ENCODE measurements at regions not wholly inside any gene's neighbourhood (a gene's known extent, or its start where the extent isn't known, plus 50 kb on each side); places are given as distances from the start of the nearest gene placed in this dataset.

DNA sequence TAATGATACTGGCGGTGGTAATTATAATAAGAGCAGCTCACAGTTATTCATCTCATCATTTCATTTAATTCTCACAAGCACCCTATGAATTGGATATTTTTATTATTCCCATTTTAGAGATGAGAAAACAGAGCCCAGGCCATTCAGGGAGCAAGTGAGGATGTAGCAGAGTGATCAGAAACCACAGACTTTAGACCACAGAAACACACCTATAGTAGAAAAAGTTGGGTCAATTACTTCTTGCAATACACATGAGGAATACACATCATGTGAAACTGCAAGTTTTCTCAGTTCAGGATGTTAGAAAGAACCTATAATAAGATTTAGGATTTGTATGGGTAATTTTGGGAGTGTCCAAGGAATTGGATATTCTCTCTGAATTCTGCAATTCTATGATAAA is 278.0 kb downstream of the ADRA2A start:
- Mint-ChIP-seq H3K27ac (no peak overlapping the region), H3K9me3 (no peaks in the 10 kb centered on the region), H3K36me3 (no peaks in the 10 kb centered on the region)
- no peak for ATAC-seq
- no peak for DNase-seq (ENCODE audit: low spot score in 2 of 2)

- no peaks in the 10 kb centered on the region for H3K9me3 Mint-ChIP-seq
- no peak overlapping the region for H3K27ac Mint-ChIP-seq
- no peak for ATAC-seq
- DNase-seq (ENCODE audit: low spot score in 2 of 2): no peak
- no peaks in the 10 kb centered on the region for H3K36me3 Mint-ChIP-seq
Measured at GRCh38 chr10:111356571-111356970, 279.7 kb downstream of the ADRA2A start.

- Mint-ChIP-seq H3K27ac (no peak overlapping the region), H3K9me3 (no peaks in the 10 kb centered on the region), H3K36me3 (no peaks in the 10 kb centered on the region)
- ATAC-seq (no peak), DNase-seq (ENCODE audit: low spot score in 2 of 2) (no peak)
Measured at GRCh38 chr10:111357859-111358258, 281.0 kb downstream of the ADRA2A start.

DNA sequence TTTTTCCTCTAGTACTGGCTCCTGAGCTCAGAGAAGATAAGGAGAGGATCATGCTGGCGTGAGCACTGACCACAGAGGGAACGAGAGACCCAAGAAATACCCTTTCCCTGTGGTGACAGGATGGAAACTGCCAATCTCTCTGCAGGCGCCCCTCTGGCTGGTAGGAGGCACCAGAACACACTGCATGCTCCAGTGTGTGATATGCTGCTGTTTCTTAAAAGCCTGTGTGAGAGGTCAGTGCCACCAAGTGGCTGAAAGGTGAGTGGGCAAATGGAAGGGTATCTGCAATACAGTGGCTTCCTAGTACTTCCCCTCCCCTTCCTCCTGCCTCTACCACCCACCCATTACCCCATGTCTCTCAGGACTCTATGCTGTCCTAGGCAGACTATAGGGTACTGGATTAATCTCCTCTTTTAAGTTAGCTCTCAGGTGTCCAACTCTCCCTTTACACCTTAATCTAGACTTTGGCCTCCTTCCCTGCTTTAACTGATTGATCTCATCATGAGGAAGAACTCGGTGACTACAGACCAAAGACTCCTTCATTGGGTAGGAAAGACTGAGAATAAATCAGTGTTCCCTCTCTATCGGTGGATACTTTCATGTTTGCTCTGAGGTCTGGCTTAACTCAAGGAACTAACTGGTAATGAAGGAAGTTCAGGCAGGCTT is 283.6 kb downstream of the ADRA2A start:
- Mint-ChIP-seq H3K36me3 (no peaks in the 10 kb centered on the region), H3K9me3 (no peaks in the 10 kb centered on the region), H3K27ac (no peak overlapping the region)
- ATAC-seq (peak; percentile 37 to 61), DNase-seq (ENCODE audit: low spot score in 2 of 2) (no peak)

DNA sequence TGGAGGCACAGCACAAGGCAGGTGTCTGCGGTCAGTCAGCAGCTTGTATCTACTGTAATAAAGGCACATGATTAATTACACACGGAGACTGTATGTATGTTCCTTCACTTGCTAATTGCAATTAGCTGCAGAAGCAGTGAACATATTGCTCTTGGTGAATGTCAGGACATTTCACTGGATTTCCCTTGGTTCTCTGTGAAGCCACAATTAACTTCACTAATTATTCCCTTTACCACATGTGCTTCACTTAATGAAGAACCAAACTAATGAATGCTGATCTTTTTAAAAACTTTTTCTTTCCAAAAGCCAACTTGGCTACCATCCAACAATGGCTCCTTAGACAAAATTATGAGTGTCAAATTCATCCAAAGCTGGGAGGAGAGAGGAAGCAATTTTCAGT is 290.7 kb downstream of the ADRA2A start:
- ATAC-seq (no peak), DNase-seq (ENCODE audit: low spot score in 2 of 2) (no peak)
- no peak overlapping the region for H3K27ac Mint-ChIP-seq
- H3K9me3 Mint-ChIP-seq: no peaks in the 10 kb centered on the region
- H3K36me3 Mint-ChIP-seq: no peaks in the 10 kb centered on the region

DNA sequence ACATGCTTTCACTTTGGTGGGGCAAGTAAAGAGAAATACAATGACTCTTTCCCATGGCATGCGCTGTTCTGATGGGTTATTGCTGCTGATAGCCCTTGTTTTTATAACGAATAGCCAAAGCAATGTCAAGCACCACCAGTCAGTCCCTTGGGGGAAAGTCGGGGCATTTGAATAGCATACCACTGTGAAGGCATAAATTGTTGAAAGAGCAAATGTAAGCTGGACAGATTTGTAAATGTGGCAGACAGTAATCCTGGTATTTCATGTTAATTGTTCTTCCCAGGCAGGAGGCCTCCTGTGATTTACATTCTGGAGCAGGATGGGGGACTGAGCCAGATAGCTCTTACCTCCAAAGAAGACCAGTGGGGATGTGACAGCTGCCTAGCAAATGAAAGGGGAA is 293.3 kb downstream of the ADRA2A start:
- H3K27ac Mint-ChIP-seq: no peak overlapping the region
- H3K9me3 Mint-ChIP-seq: no peaks in the 10 kb centered on the region

GRCh38 chr10:111373696-111374095 is 296.9 kb downstream of the ADRA2A start:
- ATAC-seq (no peak), DNase-seq (ENCODE audit: low spot score in 2 of 2) (no peak)
- no peaks in the 10 kb centered on the region for H3K9me3 Mint-ChIP-seq
- H3K36me3 Mint-ChIP-seq: no peaks in the 10 kb centered on the region
- no peak overlapping the region for H3K27ac Mint-ChIP-seq

More for the DNA sequence above, 293.3 kb downstream of the ADRA2A start:
- ATAC-seq (no peak), DNase-seq (ENCODE audit: low spot score in 2 of 2) (no peak)
- H3K36me3 Mint-ChIP-seq: no peaks in the 10 kb centered on the region

- H3K9me3 Mint-ChIP-seq: no peaks in the 10 kb centered on the region
- no peak for ATAC-seq
- H3K27ac Mint-ChIP-seq: no peak overlapping the region
- DNase-seq (ENCODE audit: low spot score in 2 of 2): no peak
- no peaks in the 10 kb centered on the region for H3K36me3 Mint-ChIP-seq
Measured at GRCh38 chr10:111379534-111380187, 302.8 kb downstream of the ADRA2A start.

- ATAC-seq (peak; percentile 59 to 74), DNase-seq (ENCODE audit: low spot score in 2 of 2) (no peak)
- H3K27ac Mint-ChIP-seq: no peak overlapping the region
- H3K9me3 Mint-ChIP-seq: no peaks in the 10 kb centered on the region
- H3K36me3 Mint-ChIP-seq: no peaks in the 10 kb centered on the region
Measured at GRCh38 chr10:111384556-111384955, 307.7 kb downstream of the ADRA2A start.

GRCh38 chr10:111390813-111391563 is 314.2 kb downstream of the ADRA2A start:
- Mint-ChIP-seq H3K9me3 (no peaks in the 10 kb centered on the region), H3K36me3 (no peaks in the 10 kb centered on the region), H3K27ac (no peak overlapping the region)
- no peak for DNase-seq (ENCODE audit: low spot score in 2 of 2)
- ATAC-seq: no peak

- Mint-ChIP-seq H3K27ac (no peak overlapping the region), H3K9me3 (no peaks in the 10 kb centered on the region), H3K36me3 (no peaks in the 10 kb centered on the region)
- ATAC-seq (no peak), DNase-seq (ENCODE audit: low spot score in 2 of 2) (no peak)
Measured at GRCh38 chr10:111392159-111392558, 315.3 kb downstream of the ADRA2A start.

DNA sequence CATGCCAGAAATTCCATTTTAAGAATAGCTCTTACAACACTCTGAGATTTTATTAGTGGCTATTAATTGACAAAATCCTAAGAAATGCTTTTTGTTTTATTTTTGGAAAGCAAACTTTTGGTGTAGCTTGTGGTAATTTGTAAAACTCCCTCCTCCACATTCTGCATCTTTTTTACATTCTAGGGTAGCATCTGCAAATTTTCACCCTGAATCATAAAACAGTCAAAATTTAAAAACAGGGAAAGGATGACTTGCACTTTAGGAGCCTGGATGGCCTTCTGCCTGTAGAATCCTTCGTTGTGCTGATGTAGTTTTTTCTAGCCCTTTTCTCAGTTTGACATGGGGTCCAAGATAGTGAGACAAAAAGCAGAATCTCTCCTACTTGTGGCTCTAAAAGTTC is 316.1 kb downstream of the ADRA2A start:
- Mint-ChIP-seq H3K9me3 (no peaks in the 10 kb centered on the region), H3K36me3 (no peaks in the 10 kb centered on the region), H3K27ac (no peak overlapping the region)
- DNase-seq (ENCODE audit: low spot score in 2 of 2) (no peak), ATAC-seq (no peak)

DNA sequence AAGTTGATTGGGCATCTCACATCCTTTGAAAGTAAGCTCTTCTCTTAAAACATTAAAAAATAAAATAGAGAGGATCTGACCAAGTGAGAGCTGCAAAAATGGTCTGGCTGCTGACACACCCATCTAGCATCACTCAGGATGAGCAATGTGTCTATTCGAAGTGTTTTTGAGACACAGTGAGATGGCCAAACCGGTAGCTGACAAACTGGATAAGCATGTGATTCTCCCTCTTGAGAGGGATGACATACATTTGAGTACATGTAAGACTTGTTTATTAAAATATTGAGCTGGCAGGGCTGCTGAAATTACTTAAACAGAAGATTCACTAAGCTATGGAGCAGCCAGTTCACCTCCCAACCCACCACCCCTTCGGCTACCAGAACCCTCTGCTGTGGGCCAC is 333.9 kb downstream of the ADRA2A start:
- DNase-seq (ENCODE audit: low spot score in 2 of 2) (no peak), ATAC-seq (no peak)
- no peaks in the 10 kb centered on the region for H3K9me3 Mint-ChIP-seq
- H3K36me3 Mint-ChIP-seq: no peaks in the 10 kb centered on the region
- H3K27ac Mint-ChIP-seq: no peak overlapping the region

- Mint-ChIP-seq H3K9me3 (no peaks in the 10 kb centered on the region), H3K27ac (no peak overlapping the region), H3K36me3 (no peaks in the 10 kb centered on the region)
- ATAC-seq: no peak
- no peak for DNase-seq (ENCODE audit: low spot score in 2 of 2)
Measured at GRCh38 chr10:111425459-111425858, 348.6 kb downstream of the ADRA2A start.

- Mint-ChIP-seq H3K9me3 (no peaks in the 10 kb centered on the region), H3K27ac (no peak overlapping the region), H3K36me3 (no peaks in the 10 kb centered on the region)
- ATAC-seq: peak in 1 of 2 donors; percentile 63
- DNase-seq (ENCODE audit: low spot score in 2 of 2): no peak
Measured at GRCh38 chr10:111429288-111430028, 352.6 kb downstream of the ADRA2A start.

DNA sequence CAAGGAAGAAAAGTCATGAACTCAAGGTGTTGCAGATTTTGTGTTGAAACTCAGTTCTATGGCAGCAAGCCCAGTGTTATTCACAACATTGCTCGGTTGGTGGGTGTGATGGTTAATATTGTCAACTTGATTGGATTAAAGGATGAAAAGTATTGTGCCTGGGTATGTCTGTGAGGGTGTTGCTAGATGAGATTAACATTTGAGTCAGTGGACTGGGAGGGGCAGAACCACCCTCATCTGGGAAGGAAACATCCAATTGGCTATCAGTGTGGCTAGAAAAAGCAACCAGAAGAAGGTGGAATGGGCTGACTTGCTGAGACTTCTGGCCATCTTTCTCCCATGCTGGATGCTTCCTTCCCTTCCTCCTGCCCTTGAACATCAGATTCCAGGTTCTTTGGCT is 353.2 kb downstream of the ADRA2A start:
- no peaks in the 10 kb centered on the region for H3K9me3 Mint-ChIP-seq
- ATAC-seq (peak; percentile 26 to 56), DNase-seq (ENCODE audit: low spot score in 2 of 2) (no peak)
- H3K27ac Mint-ChIP-seq: no peak overlapping the region
- no peaks in the 10 kb centered on the region for H3K36me3 Mint-ChIP-seq

GRCh38 chr10:111432588-111432987 is 355.8 kb downstream of the ADRA2A start:
- Mint-ChIP-seq H3K9me3 (no peaks in the 10 kb centered on the region), H3K27ac (no peak overlapping the region), H3K36me3 (no peaks in the 10 kb centered on the region)
- ATAC-seq (no peak), DNase-seq (ENCODE audit: low spot score in 2 of 2) (no peak)
